ENCODE measurements at regions not wholly inside any gene's neighbourhood (a gene's known extent, or its start where the extent isn't known, plus 50 kb on each side); places are given as distances from the start of the nearest gene placed in this dataset.

DNA sequence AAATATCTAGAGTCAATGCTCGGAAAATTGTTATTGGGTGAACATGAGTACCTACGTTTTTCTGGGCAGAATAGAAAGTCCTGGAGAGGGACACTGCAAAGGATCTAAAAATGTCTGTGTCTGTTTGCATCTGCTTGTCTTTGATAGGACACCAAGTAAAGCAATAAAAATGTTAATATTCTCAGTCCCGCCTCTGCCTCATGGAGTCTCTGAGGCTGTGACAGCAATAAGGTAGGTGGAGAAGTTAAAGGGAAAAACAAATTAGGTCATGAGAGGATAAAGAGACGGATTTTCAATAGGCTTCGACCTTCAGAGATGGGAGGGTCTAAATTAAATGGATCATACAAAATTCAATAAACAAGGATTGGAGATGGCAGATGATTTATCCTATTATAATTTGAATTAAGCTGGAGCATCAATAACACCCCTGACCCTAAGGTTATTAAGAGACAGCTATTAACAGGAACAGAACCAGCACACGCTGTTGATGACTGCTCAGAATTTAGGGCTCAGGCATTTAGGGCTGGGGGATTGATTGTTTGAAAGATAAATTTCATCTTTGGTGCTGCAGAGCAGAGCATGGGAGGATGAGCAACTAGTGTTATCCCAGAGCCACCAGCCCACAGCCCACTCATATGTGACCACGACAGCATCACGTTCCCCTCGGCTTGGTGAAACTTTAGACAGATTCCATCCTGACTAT, 620.3 kb upstream of the CDH4 start:
- H3K9me3 ChIP-seq = no peaks in the 10 kb centered on the region
- no peaks in the 10 kb centered on the region for H3K79me2 ChIP-seq (ENCODE audit: insufficient read depth)
- no peak overlapping the region for H3K9ac ChIP-seq
- H3K36me3 ChIP-seq (replicated peaks in 1 of 2; ENCODE audit: control insufficient read depth in 1 of 2, insufficient read depth in 2 of 2, low read length in 1 of 2) = no peaks in the 10 kb centered on the region
- TF ChIP-seq RFX5 (IDR thresholded peaks at IDR 0.05; ENCODE audit: low read length) = no peak
- TF ChIP-seq, protein P1, sequence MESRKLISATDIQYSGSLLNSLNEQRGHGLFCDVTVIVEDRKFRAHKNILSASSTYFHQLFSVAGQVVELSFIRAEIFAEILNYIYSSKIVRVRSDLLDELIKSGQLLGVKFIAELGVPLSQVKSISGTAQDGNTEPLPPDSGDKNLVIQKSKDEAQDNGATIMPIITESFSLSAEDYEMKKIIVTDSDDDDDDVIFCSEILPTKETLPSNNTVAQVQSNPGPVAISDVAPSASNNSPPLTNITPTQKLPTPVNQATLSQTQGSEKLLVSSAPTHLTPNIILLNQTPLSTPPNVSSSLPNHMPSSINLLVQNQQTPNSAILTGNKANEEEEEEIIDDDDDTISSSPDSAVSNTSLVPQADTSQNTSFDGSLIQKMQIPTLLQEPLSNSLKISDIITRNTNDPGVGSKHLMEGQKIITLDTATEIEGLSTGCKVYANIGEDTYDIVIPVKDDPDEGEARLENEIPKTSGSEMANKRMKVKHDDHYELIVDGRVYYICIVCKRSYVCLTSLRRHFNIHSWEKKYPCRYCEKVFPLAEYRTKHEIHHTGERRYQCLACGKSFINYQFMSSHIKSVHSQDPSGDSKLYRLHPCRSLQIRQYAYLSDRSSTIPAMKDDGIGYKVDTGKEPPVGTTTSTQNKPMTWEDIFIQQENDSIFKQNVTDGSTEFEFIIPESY (IDR thresholded peaks at IDR 0.05; ENCODE audit: borderline replicate concordance, low read depth) = no peak
- TF ChIP-seq EP300 (IDR thresholded peaks at IDR 0.05; ENCODE audit: borderline replicate concordance in 1 of 2, low read depth in 1 of 2, low read length in 1 of 2) = no peak
- TF ChIP-seq MEF2A (IDR thresholded peaks at IDR 0.05; ENCODE audit: borderline replicate concordance, low read depth) = no peak
- no peak for TF ChIP-seq FOXM1 (IDR thresholded peaks at IDR 0.05; ENCODE audit: low read depth)
- TF ChIP-seq MXI1 (IDR thresholded peaks at IDR 0.05; ENCODE audit: low read depth, low read length) = no peak
- no peaks in the 10 kb centered on the region for H3F3A ChIP-seq (replicated peaks; ENCODE audit: insufficient read depth)
- H3K9me2 ChIP-seq = no peaks in the 10 kb centered on the region
- 7% methylated on average over 9 of the region's 9 CpGs for WGBS (ENCODE audit: low lambda C conversion rate)
- H3K4me3 ChIP-seq (ENCODE audit: low read depth in 2 of 2, low read length in 1 of 2) = no peak overlapping the region
- no peak overlapping the region for H3K27ac ChIP-seq (ENCODE audit: low read depth in 2 of 2, low read length in 1 of 2)
- no peaks in the 10 kb centered on the region for H3K4me1 ChIP-seq (ENCODE audit: control insufficient read depth in 1 of 2, insufficient read depth in 2 of 2, low read depth in 1 of 2, low read length in 1 of 2)
- H2AFZ ChIP-seq (ENCODE audit: low read depth) = no peak overlapping the region
- CTCF ChIA-PET = no interaction called here
- H4K20me1 ChIP-seq (ENCODE audit: insufficient read depth) = no peaks in the 10 kb centered on the region
- no peak for DNase-seq
- no peak overlapping the region for H3K4me2 ChIP-seq
- H3K27me3 ChIP-seq (ENCODE audit: insufficient read depth) = no peaks in the 10 kb centered on the region
- POLR2A ChIA-PET = no interaction called here

DNA sequence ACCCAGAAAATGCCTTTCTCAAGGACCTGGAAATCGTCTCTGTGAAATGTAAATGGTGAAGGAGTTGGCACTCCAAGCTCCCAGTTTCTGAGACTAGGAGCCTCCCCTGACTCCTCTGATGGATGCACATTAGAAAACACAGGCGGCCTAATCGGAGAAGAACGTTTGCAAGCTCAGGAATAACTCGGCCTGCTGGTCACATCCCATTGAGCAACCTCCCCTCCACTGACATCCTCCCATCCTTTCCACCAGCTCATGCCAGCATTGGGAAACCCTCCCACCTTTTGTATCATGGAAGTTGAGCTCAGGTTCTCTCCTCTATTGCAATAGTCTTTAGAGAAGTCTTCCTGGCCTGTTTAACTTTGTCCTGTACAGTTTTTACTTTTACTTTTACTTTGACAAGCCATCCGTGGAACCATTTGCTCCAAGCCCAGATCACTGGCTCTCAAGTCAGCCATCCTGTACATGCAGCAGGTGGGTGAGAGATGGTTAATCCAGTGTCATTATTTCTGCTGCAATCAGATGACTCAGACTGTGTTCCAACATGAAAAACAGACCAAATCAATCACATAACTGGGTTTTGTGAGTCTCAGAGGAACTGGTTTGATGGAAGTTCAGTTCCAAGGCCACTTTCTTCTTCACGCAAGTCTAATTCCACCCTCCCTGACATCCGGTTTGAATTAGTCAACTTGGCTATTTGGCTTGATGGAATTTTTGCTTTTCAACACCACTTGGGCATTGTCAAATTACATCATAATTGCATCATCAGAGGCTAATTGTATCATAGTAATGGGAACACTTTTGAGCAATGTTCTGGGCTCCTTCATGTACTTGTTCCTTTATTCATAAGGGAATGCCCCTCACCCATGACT, 619.4 kb upstream of the CDH4 start:
- no peaks in the 10 kb centered on the region for H3K9me3 ChIP-seq

More for the DNA sequence above, 619.4 kb upstream of the CDH4 start:
- ChIA-PET POLR2A (no interaction called here), CTCF (no interaction called here)
- Histone ChIP-seq H3K4me2 (no peak overlapping the region), H3K27me3 (ENCODE audit: insufficient read depth) (no peaks in the 10 kb centered on the region), H3K4me3 (ENCODE audit: low read depth in 2 of 2, low read length in 1 of 2) (no peak overlapping the region), H4K20me1 (ENCODE audit: insufficient read depth) (no peaks in the 10 kb centered on the region), H3K36me3 (replicated peaks in 1 of 2; ENCODE audit: control insufficient read depth in 1 of 2, insufficient read depth in 2 of 2, low read length in 1 of 2) (no peaks in the 10 kb centered on the region), H3K9me2 (no peaks in the 10 kb centered on the region), H3K9ac (no peak overlapping the region), H3F3A (replicated peaks; ENCODE audit: insufficient read depth) (no peaks in the 10 kb centered on the region), H3K27ac (ENCODE audit: low read depth in 2 of 2, low read length in 1 of 2) (no peak overlapping the region), H2AFZ (ENCODE audit: low read depth) (no peak overlapping the region), H3K79me2 (ENCODE audit: insufficient read depth) (no peaks in the 10 kb centered on the region), H3K4me1 (ENCODE audit: control insufficient read depth in 1 of 2, insufficient read depth in 2 of 2, low read depth in 1 of 2, low read length in 1 of 2) (no peaks in the 10 kb centered on the region)
- DNase-seq = no peak
- TF ChIP-seq TAF1 (IDR thresholded peaks at IDR 0.05; ENCODE audit: borderline replicate concordance, low read depth, low read length) = no peak
- TF ChIP-seq SIN3A (IDR thresholded peaks at IDR 0.05; ENCODE audit: borderline replicate concordance, low read depth, low read length) = no peak
- no peak for TF ChIP-seq NFIC (IDR thresholded peaks at IDR 0.05; ENCODE audit: borderline replicate concordance)
- 20% methylated on average over 5 of the region's 8 CpGs for WGBS (ENCODE audit: low lambda C conversion rate)

Data from SK-N-SH (cell line).